ENCODE measurements at regions not wholly inside any gene's neighbourhood (a gene's known extent, or its start where the extent isn't known, plus 50 kb on each side); places are given as distances from the start of the nearest gene placed in this dataset.
"Not testable (repeated sequence)": the region's sequence is repeated elsewhere in the genome, so short reads cannot be mapped to it uniquely, and the experiment has no call there.

DNA sequence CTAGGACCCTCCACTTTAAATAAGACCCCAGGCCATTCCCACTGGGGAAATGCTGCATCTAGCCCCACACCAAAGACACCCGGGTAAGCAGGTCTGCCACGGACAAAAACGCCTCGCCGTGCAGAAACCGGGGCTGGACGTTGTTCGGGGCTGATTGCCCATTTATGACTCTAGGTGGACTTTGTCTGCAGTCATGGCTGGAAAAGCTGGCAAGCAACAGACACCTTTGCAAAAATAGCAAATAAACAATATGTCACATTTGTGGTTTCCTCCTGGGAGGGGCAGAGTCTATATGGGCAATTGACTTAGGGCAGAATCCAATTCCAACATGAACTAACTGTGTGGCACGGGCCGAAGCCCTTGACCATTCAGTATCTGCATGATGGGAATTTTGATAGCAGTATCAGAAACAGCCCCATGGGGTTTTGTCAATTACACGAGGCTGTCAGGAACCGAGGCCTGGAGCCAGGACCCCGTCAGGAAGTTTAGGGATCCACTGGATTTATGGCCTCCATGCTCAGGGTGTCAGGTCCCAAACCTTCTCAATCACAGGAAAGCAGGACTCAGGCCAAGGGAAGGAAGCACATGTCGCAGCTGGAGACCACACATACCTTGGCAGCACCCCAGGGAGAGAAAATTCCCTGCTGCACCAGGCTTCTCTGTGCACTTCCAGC lies 172.8 kb downstream of the OR4M2 start:
- not testable (repeated sequence) for TF ChIP-seq EZH2 (IDR thresholded peaks at IDR 0.05; ENCODE audit: borderline replicate concordance, low read depth, low read length, severe bottlenecking); JUN (IDR thresholded peaks at IDR 0.05; ENCODE audit: borderline replicate concordance, insufficient read depth, insufficient read length, low read depth); POLR2AphosphoS5 (IDR thresholded peaks at IDR 0.05; ENCODE audit: insufficient read depth, low read depth, low read length); MYC (IDR thresholded peaks at IDR 0.05; ENCODE audit: low read depth, low read length); POLR2A (IDR thresholded peaks at IDR 0.05; ENCODE audit: low read depth, low read length)
- TF ChIP-seq, protein P1, sequence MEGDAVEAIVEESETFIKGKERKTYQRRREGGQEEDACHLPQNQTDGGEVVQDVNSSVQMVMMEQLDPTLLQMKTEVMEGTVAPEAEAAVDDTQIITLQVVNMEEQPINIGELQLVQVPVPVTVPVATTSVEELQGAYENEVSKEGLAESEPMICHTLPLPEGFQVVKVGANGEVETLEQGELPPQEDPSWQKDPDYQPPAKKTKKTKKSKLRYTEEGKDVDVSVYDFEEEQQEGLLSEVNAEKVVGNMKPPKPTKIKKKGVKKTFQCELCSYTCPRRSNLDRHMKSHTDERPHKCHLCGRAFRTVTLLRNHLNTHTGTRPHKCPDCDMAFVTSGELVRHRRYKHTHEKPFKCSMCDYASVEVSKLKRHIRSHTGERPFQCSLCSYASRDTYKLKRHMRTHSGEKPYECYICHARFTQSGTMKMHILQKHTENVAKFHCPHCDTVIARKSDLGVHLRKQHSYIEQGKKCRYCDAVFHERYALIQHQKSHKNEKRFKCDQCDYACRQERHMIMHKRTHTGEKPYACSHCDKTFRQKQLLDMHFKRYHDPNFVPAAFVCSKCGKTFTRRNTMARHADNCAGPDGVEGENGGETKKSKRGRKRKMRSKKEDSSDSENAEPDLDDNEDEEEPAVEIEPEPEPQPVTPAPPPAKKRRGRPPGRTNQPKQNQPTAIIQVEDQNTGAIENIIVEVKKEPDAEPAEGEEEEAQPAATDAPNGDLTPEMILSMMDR (IDR thresholded peaks at IDR 0.05; ENCODE audit: extremely low read depth in 1 of 2, insufficient read depth in 1 of 2, low read depth in 1 of 2, low read length in 2 of 2) = not testable (repeated sequence)
